ENCODE measurements at regions not wholly inside any gene's neighbourhood (a gene's known extent, or its start where the extent isn't known, plus 50 kb on each side); places are given as distances from the start of the nearest gene placed in this dataset.

GRCh38 chr1:73770109-73770905 lies 427.7 kb downstream of the LRRIQ3 start:
- Histone ChIP-seq H3K27ac (ENCODE audit: low read depth, low read length) (no peak overlapping the region), H3K9me3 (ENCODE audit: control insufficient read depth, low read length) (no peaks in the 10 kb centered on the region), H3K4me3 (ENCODE audit: low read length) (no peak overlapping the region), H3K4me1 (ENCODE audit: control insufficient read depth, insufficient read depth, low read length) (no peaks in the 10 kb centered on the region), H3K9ac (ENCODE audit: extremely low read depth, low read length, poor library complexity, severe bottlenecking) (no peak overlapping the region), H3K36me3 (ENCODE audit: control insufficient read depth, insufficient read depth, low read length) (no peaks in the 10 kb centered on the region), H3K27me3 (ENCODE audit: control insufficient read depth, insufficient read depth, low read length, poor library complexity, severe bottlenecking) (no peaks in the 10 kb centered on the region)
- H3K27me3 Mint-ChIP-seq (ENCODE audit: insufficient read depth): no peaks in the 10 kb centered on the region
- no peak for DNase-seq
- H3K27ac Mint-ChIP-seq: no peak overlapping the region
- WGBS, 2 experiments (ENCODE audit: insufficient coverage in 1 of 2, insufficient read length in 1 of 2): 93 to 100% methylated on average over 4 to 10 of the region's 10 CpGs
- H3K4me1 Mint-ChIP-seq: no peaks in the 10 kb centered on the region
- H3K36me3 Mint-ChIP-seq (ENCODE audit: low read depth): no peaks in the 10 kb centered on the region
- TF ChIP-seq CTCF (conservative IDR thresholded peaks at IDR 0.05): no peak
- H3K9me3 Mint-ChIP-seq: no peaks in the 10 kb centered on the region
- H3K4me3 Mint-ChIP-seq: no peak overlapping the region

GRCh38 chr1:73766786-73767348 lies 431.1 kb downstream of the LRRIQ3 start:
- Mint-ChIP-seq H3K27ac (no peak overlapping the region), H3K4me3 (no peak overlapping the region), H3K36me3 (ENCODE audit: low read depth) (no peaks in the 10 kb centered on the region), H3K9me3 (no peaks in the 10 kb centered on the region), H3K4me1 (no peaks in the 10 kb centered on the region), H3K27me3 (ENCODE audit: insufficient read depth) (no peaks in the 10 kb centered on the region)
- no peak overlapping the region for H3K4me3 ChIP-seq (ENCODE audit: low read length)
- H3K27ac ChIP-seq (ENCODE audit: low read depth, low read length): no peak overlapping the region
- no peak for DNase-seq
- 92 to 100% methylated on average over 1 to 3 of the region's 3 CpGs for WGBS, 2 experiments (ENCODE audit: insufficient coverage in 1 of 2, insufficient read length in 1 of 2)
- TF ChIP-seq CTCF (conservative IDR thresholded peaks at IDR 0.05): no peak
- H3K36me3 ChIP-seq (ENCODE audit: control insufficient read depth, insufficient read depth, low read length): no peaks in the 10 kb centered on the region
- no peaks in the 10 kb centered on the region for H3K9me3 ChIP-seq (ENCODE audit: control insufficient read depth, low read length)
- no peak overlapping the region for H3K9ac ChIP-seq (ENCODE audit: extremely low read depth, low read length, poor library complexity, severe bottlenecking)
- no peaks in the 10 kb centered on the region for H3K4me1 ChIP-seq (ENCODE audit: control insufficient read depth, insufficient read depth, low read length)
- H3K27me3 ChIP-seq (ENCODE audit: control insufficient read depth, insufficient read depth, low read length, poor library complexity, severe bottlenecking): no peaks in the 10 kb centered on the region

GRCh38 chr1:73765551-73766233 lies 432.3 kb downstream of the LRRIQ3 start:
- Histone ChIP-seq H3K9ac (ENCODE audit: extremely low read depth, low read length, poor library complexity, severe bottlenecking) (no peak overlapping the region), H3K36me3 (ENCODE audit: control insufficient read depth, insufficient read depth, low read length) (no peaks in the 10 kb centered on the region), H3K27ac (ENCODE audit: low read depth, low read length) (no peak overlapping the region), H3K4me3 (ENCODE audit: low read length) (no peak overlapping the region), H3K4me1 (ENCODE audit: control insufficient read depth, insufficient read depth, low read length) (no peaks in the 10 kb centered on the region), H3K27me3 (ENCODE audit: control insufficient read depth, insufficient read depth, low read length, poor library complexity, severe bottlenecking) (no peaks in the 10 kb centered on the region), H3K9me3 (ENCODE audit: control insufficient read depth, low read length) (no peaks in the 10 kb centered on the region)
- Mint-ChIP-seq H3K36me3 (ENCODE audit: low read depth) (no peaks in the 10 kb centered on the region), H3K9me3 (no peaks in the 10 kb centered on the region), H3K27ac (no peak overlapping the region), H3K27me3 (ENCODE audit: insufficient read depth) (no peaks in the 10 kb centered on the region), H3K4me3 (no peak overlapping the region), H3K4me1 (no peaks in the 10 kb centered on the region)
- DNase-seq: no peak
- no peak for TF ChIP-seq CTCF (conservative IDR thresholded peaks at IDR 0.05)
- 91% methylated on average over 2 of the region's 2 CpGs; no CpG with 5 or more reads in 1 of the 2 experiments for WGBS, 2 experiments (ENCODE audit: insufficient coverage in 1 of 2, insufficient read length in 1 of 2)

All from endodermal cell (in vitro differentiated cells).